SH-SY5Y (cell line): ENCODE measurements at regions not wholly inside any gene's neighbourhood (a gene's known extent, or its start where the extent isn't known, plus 50 kb on each side); places are given as distances from the start of the nearest gene placed in this dataset.

ENCODE experiments used
- GATA2 ChIP-seq: IDR thresholded peaks from 2 replicates; pipeline ENCODE4 v1.6.1; 2011; ENCODE audit warnings: mild to moderate bottlenecking, low read depth, low read length
- GATA3 ChIP-seq: IDR thresholded peaks from 2 replicates; pipeline ENCODE4 v1.6.1; 2011; ENCODE audit warnings: low read depth, mild to moderate bottlenecking, low read length, moderate library complexity

DNA sequence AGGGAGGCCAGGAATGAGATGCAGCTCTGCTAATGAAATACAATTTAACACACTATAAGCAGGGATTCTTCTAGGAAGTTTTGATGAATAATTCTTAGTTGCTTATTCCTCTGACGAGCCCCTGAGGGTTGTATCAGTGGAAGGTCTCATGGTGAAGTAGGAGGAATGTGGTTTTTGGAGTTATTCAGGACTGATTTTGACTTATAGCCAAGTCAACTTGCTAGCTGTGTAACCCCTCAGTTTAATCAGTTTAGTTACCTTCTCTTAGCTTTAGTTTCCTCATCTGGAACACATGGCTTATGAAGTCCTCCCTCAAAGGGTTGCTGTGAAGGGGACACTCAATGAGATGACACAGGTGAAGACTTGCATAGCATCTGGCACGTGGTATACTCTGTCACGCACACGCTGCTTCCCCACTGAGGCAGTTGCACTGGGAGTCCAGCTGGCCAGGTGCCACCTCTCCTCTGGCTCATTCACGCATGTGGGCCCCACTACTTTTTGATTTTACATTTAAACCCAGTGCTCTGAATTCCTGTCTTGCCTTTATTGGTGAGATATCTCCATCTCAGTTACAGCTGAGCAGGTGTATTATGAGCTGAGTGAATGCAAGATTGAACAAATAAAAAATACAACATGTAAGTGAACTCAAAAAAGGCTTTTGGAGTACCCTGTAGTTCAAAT lies 415.0 kb downstream of the ARHGEF28 start:
- no peak for TF ChIP-seq GATA2
- TF ChIP-seq GATA3 = no peak
